ENCODE measurements at regions not wholly inside any gene's neighbourhood (a gene's known extent, or its start where the extent isn't known, plus 50 kb on each side); places are given as distances from the start of the nearest gene placed in this dataset.

DNA sequence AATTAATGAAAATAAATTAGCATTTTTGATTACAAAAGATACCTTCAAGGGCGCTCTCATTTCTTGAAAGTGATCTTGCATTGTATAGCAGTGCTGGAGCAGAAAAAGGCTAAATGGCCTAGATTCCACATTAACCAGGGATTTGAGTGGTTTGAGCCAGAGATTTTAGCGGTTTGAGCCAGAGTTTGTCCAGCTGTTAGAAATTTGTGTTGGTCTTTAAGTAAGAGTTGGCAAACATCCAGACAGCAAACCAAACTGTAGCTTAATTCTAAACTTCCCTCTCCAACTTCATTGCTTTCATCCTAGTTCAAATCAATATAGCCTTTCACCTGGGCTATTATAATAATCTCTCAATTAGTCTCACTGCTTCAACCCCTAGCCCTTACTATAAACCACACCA lies 351.7 kb downstream of the IGSF11 start:
- no peaks in the 10 kb centered on the region for H3K4me1 ChIP-seq
- WGBS (ENCODE audit: insufficient coverage, low coverage, low lambda C conversion rate, missing lambda C conversion rate): 51% methylated on average over 2 of the region's 2 CpGs
- intact Hi-C loops (cut with DNase I): no loop called here
- no peak overlapping the region for H3K4me3 ChIP-seq
- H3K36me3 ChIP-seq: no peaks in the 10 kb centered on the region
- DNase-seq: no peak
- H3K9me3 ChIP-seq: no peaks in the 10 kb centered on the region
- H3K27me3 ChIP-seq: no peaks in the 10 kb centered on the region
- TF ChIP-seq, protein P1, sequence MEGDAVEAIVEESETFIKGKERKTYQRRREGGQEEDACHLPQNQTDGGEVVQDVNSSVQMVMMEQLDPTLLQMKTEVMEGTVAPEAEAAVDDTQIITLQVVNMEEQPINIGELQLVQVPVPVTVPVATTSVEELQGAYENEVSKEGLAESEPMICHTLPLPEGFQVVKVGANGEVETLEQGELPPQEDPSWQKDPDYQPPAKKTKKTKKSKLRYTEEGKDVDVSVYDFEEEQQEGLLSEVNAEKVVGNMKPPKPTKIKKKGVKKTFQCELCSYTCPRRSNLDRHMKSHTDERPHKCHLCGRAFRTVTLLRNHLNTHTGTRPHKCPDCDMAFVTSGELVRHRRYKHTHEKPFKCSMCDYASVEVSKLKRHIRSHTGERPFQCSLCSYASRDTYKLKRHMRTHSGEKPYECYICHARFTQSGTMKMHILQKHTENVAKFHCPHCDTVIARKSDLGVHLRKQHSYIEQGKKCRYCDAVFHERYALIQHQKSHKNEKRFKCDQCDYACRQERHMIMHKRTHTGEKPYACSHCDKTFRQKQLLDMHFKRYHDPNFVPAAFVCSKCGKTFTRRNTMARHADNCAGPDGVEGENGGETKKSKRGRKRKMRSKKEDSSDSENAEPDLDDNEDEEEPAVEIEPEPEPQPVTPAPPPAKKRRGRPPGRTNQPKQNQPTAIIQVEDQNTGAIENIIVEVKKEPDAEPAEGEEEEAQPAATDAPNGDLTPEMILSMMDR (IDR thresholded peaks at IDR 0.05): no peak
- no peak for TF ChIP-seq POLR2A (IDR thresholded peaks at IDR 0.05)
- no peak for ATAC-seq
- H3K27ac ChIP-seq: no peak overlapping the region

DNA sequence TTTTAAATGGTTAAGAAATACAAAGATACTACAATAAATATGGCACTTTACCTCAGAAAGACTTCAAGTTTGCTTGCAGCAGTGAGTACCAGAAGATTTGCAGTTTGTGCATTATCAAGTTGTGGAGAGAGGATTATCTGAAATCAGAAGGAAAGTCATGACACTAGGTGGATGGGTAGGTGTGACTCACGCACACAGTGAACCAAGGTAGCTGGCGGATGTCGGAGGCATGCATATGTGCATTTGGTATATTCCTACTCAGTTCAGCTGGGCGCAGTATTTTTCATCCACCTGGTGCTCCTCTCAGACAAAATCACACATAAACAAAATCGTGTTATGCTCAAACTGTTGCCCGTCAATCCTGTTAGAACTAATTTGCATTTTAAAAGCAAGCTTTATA lies 351.0 kb downstream of the IGSF11 start:
- Histone ChIP-seq H3K36me3 (no peaks in the 10 kb centered on the region), H3K27ac (no peak overlapping the region), H3K27me3 (no peaks in the 10 kb centered on the region), H3K4me3 (no peak overlapping the region), H3K9me3 (no peaks in the 10 kb centered on the region), H3K4me1 (no peaks in the 10 kb centered on the region)
- no peak for ATAC-seq
- intact Hi-C loops (cut with DNase I): no loop called here
- WGBS (ENCODE audit: insufficient coverage, low coverage, low lambda C conversion rate, missing lambda C conversion rate): 77% methylated on average over 6 of the region's 6 CpGs
- DNase-seq: no peak
- TF ChIP-seq POLR2A (IDR thresholded peaks at IDR 0.05): no peak
- TF ChIP-seq, protein P1 (IDR thresholded peaks at IDR 0.05): no peak

DNA sequence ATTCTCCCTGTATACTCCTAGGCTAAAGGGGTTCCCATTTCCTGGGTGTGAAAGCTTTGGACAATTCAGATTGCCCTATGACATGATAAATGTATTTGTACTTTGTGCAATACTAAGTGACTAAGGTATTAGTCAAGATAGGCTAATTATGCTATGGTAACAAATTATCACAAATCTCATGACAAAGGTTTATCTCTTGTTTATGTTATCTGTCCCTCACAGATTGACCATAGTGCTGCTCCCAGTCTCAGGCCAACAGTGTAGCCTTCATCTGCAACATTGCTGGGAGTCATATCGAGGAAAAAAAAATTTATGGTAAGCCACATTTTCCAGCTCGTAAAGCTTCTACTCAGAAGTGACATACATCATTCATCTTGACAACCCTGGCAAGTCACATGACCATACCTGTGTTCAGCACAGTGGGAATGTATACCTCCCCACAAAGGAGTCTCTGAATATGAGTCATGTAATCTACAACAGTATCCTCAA lies 346.2 kb downstream of the IGSF11 start:
- intact Hi-C loops (cut with DNase I): no loop called here
- H3K27ac ChIP-seq: no peak overlapping the region
- no peak for TF ChIP-seq POLR2A (IDR thresholded peaks at IDR 0.05)
- TF ChIP-seq, protein P1 (IDR thresholded peaks at IDR 0.05): no peak
- 56% methylated on average over 2 of the region's 2 CpGs for WGBS (ENCODE audit: insufficient coverage, low coverage, low lambda C conversion rate, missing lambda C conversion rate)
- H3K4me3 ChIP-seq: no peak overlapping the region
- ATAC-seq (no peak), DNase-seq (no peak)
- no peaks in the 10 kb centered on the region for H3K36me3 ChIP-seq
- no peaks in the 10 kb centered on the region for H3K4me1 ChIP-seq
- H3K9me3 ChIP-seq: no peaks in the 10 kb centered on the region
- H3K27me3 ChIP-seq: no peaks in the 10 kb centered on the region

DNA sequence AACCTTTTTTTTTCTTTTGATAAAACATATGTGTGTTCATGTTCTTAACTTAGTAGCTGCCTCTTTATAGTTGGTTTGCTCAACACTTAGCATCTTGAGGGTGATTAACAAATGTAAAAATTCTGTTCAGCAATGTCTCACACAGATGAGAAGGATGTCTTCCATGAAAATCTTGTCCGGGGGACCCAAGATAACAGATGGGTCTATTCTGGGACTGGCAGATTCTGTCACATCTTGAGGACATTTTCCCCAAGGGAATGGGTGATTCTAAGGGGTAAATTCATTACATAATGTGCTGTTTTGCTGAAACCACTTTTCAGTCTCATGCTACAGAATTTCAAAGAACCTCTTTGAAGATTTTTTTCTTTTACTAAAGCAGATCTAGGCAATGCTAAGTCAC lies 342.2 kb downstream of the IGSF11 start:
- Histone ChIP-seq H3K27me3 (no peaks in the 10 kb centered on the region), H3K9me3 (no peaks in the 10 kb centered on the region), H3K27ac (no peak overlapping the region), H3K36me3 (no peaks in the 10 kb centered on the region), H3K4me1 (no peaks in the 10 kb centered on the region), H3K4me3 (no peak overlapping the region)
- ATAC-seq (no peak), DNase-seq (no peak)
- TF ChIP-seq, protein P1 (IDR thresholded peaks at IDR 0.05): no peak
- no peak for TF ChIP-seq POLR2A (IDR thresholded peaks at IDR 0.05)
- intact Hi-C loops (cut with DNase I): no loop called here
- WGBS (ENCODE audit: insufficient coverage, low coverage, low lambda C conversion rate, missing lambda C conversion rate): 59% methylated on average over 1 of the region's 1 CpG

All from right lobe of liver (tissue), 6 donors.